ENCODE measurements at regions not wholly inside any gene's neighbourhood (a gene's known extent, or its start where the extent isn't known, plus 50 kb on each side); places are given as distances from the start of the nearest gene placed in this dataset.

DNA sequence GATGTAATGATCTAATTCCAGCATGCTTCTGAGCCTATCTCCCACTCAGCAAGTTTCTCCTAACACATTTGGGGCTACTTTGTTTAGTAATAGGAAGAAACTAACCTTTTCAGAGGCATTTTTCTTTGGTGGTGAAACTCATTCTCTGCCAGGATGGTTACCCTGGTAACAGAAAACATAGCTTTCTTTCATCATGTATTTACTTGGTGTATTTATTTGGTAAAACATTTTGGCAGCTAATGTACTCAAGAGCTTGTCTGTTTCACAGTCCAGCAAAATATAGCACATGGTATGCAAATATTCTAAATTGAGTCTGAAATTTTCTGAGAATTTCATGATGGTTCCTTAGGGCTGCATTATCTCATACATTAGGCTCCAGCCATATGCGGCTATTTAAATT is 100.0 kb downstream of the SLC35B3 start:
- Histone ChIP-seq H3K79me2 (ENCODE audit: low read length) (no peaks in the 10 kb centered on the region), H3K4me3 (ENCODE audit: low read length) (no peak overlapping the region), H3K4me1 (ENCODE audit: low read length) (peaks cover 29% of the 10 kb centered on the region), H3K9ac (ENCODE audit: low read length) (no peak overlapping the region), H4K20me1 (ENCODE audit: insufficient read depth, low read length) (no peaks in the 10 kb centered on the region), H3K27me3 (ENCODE audit: low read depth, low read length) (no peaks in the 10 kb centered on the region), H3K27ac (ENCODE audit: low read length) (no peak overlapping the region), H3K36me3 (replicated peaks; ENCODE audit: low read depth, low read length) (no peaks in the 10 kb centered on the region), H2AFZ (ENCODE audit: low read depth, low read length) (no peak overlapping the region), H3K4me2 (ENCODE audit: low read length) (no peak overlapping the region), H3K9me3 (ENCODE audit: insufficient read depth, low read length) (no peaks in the 10 kb centered on the region)
- TF ChIP-seq EZH2phosphoT487 (IDR thresholded peaks at IDR 0.05; ENCODE audit: low read depth): no peak
- TF ChIP-seq, protein P1, sequence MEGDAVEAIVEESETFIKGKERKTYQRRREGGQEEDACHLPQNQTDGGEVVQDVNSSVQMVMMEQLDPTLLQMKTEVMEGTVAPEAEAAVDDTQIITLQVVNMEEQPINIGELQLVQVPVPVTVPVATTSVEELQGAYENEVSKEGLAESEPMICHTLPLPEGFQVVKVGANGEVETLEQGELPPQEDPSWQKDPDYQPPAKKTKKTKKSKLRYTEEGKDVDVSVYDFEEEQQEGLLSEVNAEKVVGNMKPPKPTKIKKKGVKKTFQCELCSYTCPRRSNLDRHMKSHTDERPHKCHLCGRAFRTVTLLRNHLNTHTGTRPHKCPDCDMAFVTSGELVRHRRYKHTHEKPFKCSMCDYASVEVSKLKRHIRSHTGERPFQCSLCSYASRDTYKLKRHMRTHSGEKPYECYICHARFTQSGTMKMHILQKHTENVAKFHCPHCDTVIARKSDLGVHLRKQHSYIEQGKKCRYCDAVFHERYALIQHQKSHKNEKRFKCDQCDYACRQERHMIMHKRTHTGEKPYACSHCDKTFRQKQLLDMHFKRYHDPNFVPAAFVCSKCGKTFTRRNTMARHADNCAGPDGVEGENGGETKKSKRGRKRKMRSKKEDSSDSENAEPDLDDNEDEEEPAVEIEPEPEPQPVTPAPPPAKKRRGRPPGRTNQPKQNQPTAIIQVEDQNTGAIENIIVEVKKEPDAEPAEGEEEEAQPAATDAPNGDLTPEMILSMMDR (IDR thresholded peaks at IDR 0.05; ENCODE audit: low read depth, low read length): no peak

DNA sequence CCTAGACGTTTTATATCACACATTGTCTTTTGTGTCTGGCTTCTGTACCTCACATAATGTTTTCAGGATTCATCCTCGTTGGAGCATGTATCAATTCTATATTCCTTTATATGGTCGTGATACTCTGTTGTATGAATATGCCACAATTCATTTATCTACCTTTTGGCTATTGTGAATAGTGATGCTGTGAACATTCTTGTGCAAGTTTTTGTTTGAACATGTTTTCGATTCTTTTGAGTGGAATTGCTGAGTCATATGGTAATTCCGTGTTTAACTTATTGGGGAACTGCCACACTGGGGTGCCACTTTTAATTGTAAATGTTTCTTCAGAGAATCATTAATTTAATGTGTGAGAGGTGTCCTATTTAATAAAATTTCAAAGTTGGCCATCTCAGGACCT is 101.2 kb downstream of the SLC35B3 start:
- Histone ChIP-seq H3K79me2 (ENCODE audit: low read length) (no peaks in the 10 kb centered on the region), H3K27ac (ENCODE audit: low read length) (no peak overlapping the region), H3K9ac (ENCODE audit: low read length) (no peak overlapping the region), H4K20me1 (ENCODE audit: insufficient read depth, low read length) (no peaks in the 10 kb centered on the region), H3K4me3 (ENCODE audit: low read length) (no peak overlapping the region), H3K4me2 (ENCODE audit: low read length) (peak overlapping the region; percentile 36), H3K36me3 (replicated peaks; ENCODE audit: low read depth, low read length) (no peaks in the 10 kb centered on the region), H3K27me3 (ENCODE audit: low read depth, low read length) (no peaks in the 10 kb centered on the region), H3K9me3 (ENCODE audit: insufficient read depth, low read length) (no peaks in the 10 kb centered on the region), H3K4me1 (ENCODE audit: low read length) (peaks cover 29% of the 10 kb centered on the region), H2AFZ (ENCODE audit: low read depth, low read length) (no peak overlapping the region; the same call in 1 of the 2 replicates)
- TF ChIP-seq, protein P1 (IDR thresholded peaks at IDR 0.05; ENCODE audit: low read depth, low read length): no peak
- TF ChIP-seq EZH2phosphoT487 (IDR thresholded peaks at IDR 0.05; ENCODE audit: low read depth): no peak

DNA sequence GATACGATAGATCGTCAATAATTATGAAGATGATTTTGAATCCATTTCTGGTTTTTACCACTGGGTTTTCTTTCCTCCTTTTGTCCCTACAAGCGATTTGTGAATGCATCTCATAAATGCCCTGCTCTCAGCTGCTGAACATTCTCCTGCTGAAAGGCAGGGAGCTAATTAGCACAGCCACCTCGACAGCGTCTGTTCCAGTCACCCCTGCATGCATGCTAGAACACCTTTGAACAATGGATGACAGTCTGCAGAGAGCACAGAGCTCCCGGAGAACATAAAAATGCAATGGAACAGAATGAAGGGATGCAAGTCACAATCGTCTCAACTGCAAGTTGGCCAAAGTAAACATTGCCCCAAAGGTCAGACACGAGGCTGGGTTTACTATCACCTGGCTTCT is 105.8 kb downstream of the SLC35B3 start:
- TF ChIP-seq EZH2phosphoT487 (IDR thresholded peaks at IDR 0.05; ENCODE audit: low read depth): no peak
- TF ChIP-seq, protein P1 (IDR thresholded peaks at IDR 0.05; ENCODE audit: low read depth, low read length): no peak
- Histone ChIP-seq H3K27ac (ENCODE audit: low read length) (no peak overlapping the region), H4K20me1 (ENCODE audit: insufficient read depth, low read length) (no peaks in the 10 kb centered on the region), H3K36me3 (replicated peaks; ENCODE audit: low read depth, low read length) (no peaks in the 10 kb centered on the region), H3K27me3 (ENCODE audit: low read depth, low read length) (no peaks in the 10 kb centered on the region), H2AFZ (ENCODE audit: low read depth, low read length) (no peak overlapping the region), H3K4me2 (ENCODE audit: low read length) (no peak overlapping the region), H3K4me3 (ENCODE audit: low read length) (no peak overlapping the region), H3K4me1 (ENCODE audit: low read length) (peaks cover 10% of the 10 kb centered on the region), H3K9me3 (ENCODE audit: insufficient read depth, low read length) (no peaks in the 10 kb centered on the region), H3K9ac (ENCODE audit: low read length) (no peak overlapping the region), H3K79me2 (ENCODE audit: low read length) (no peaks in the 10 kb centered on the region)

DNA sequence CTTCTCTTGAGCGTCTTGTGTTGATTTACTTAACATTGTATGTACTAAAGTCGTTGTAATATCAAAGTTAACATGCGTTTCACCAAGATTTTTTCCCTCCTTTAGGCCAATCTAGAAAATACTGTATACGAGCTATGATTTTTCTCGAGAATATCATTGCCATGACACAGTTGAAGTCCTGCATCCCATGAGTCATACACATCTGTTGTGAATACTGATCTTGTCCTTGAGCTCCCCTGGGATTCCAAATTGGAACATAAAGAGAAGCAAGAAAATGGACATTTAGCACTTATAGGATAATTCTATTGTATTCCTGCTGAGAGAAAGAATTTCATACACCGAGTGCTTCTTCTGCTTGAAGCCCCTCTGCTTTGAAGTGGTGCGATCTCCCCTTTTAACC is 109.6 kb downstream of the SLC35B3 start:
- no peaks in the 10 kb centered on the region for H4K20me1 ChIP-seq (ENCODE audit: insufficient read depth, low read length)
- H3K4me2 ChIP-seq (ENCODE audit: low read length): no peak overlapping the region
- TF ChIP-seq, protein P1 (IDR thresholded peaks at IDR 0.05; ENCODE audit: low read depth, low read length): no peak
- TF ChIP-seq EZH2phosphoT487 (IDR thresholded peaks at IDR 0.05; ENCODE audit: low read depth): no peak
- no peak overlapping the region for H3K4me3 ChIP-seq (ENCODE audit: low read length)
- no peaks in the 10 kb centered on the region for H3K36me3 ChIP-seq (replicated peaks; ENCODE audit: low read depth, low read length)
- no peak overlapping the region for H3K27ac ChIP-seq (ENCODE audit: low read length)
- no peaks in the 10 kb centered on the region for H3K79me2 ChIP-seq (ENCODE audit: low read length)
- no peaks in the 10 kb centered on the region for H3K9me3 ChIP-seq (ENCODE audit: insufficient read depth, low read length)
- no peaks in the 10 kb centered on the region for H3K27me3 ChIP-seq (ENCODE audit: low read depth, low read length)
- no peak overlapping the region for H3K9ac ChIP-seq (ENCODE audit: low read length)
- no peaks in the 10 kb centered on the region for H3K4me1 ChIP-seq (ENCODE audit: low read length)
- no peak overlapping the region for H2AFZ ChIP-seq (ENCODE audit: low read depth, low read length)

Data from OCI-LY3 (cell line).